PC-3 (cell line): ENCODE measurements at regions not wholly inside any gene's neighbourhood (a gene's known extent, or its start where the extent isn't known, plus 50 kb on each side); places are given as distances from the start of the nearest gene placed in this dataset.

Experiments
- ATAC-seq: fragments of 200-7000 bp; cut with Tn5 transposase; 2 replicates; pipeline ENCODE4 v1.9.1; 2020; ENCODE audit warnings: mild to moderate bottlenecking, moderate library complexity
- BruUV-seq: library from RNA; stranded (reverse); fragments of 400-500 nt; replicated peaks from 2 replicates; lab custom pipeline; 2021; lab: Mats Ljungman, UMichigan
- CTCF ChIA-PET: fragments of 300-600 bp; sonication (Branson Sonifier 250); formaldehyde crosslinking; loops from one replicate; lab custom pipeline; 2022; ENCODE audit warnings: antibody characterized with exemption; lab: Charles Lee
- POLR2A ChIA-PET: fragments of 300-600 bp; sonication (Branson Sonifier 250); formaldehyde crosslinking; loops from one replicate; lab custom pipeline; 2022; ENCODE audit warnings: antibody characterized with exemption; ENCODE audit not compliant: unreplicated experiment; lab: Charles Lee
- DNase-seq: peaks from one replicate; pipeline ENCODE4 v3.0.0-alpha.2; 2015
- H2AFZ ChIP-seq: fragments of 300-600 bp; sonication (generic); 2 replicates; pipeline ENCODE4 v1.6.0; 2016; ENCODE audit warnings: antibody characterized with exemption, low read length
- H3F3A ChIP-seq: fragments of 300-600 bp; sonication (generic); one replicate; pipeline ENCODE4 v1.6.0; 2017; ENCODE audit warnings: antibody characterized with exemption, low read length, control low read depth, mild to moderate bottlenecking; ENCODE audit not compliant: unreplicated experiment
- H3K27ac ChIP-seq: fragments of 300-600 bp; sonication (generic); 2 replicates; pipeline ENCODE4 v1.5.1; 2016; ENCODE audit warnings: mild to moderate bottlenecking, low read length
- H3K27me3 ChIP-seq: fragments of 300-600 bp; sonication (generic); 2 replicates; pipeline ENCODE4 v1.6.1; 2016; ENCODE audit warnings: low read length, mixed read lengths
- H3K36me3 ChIP-seq: fragments of 300-600 bp; sonication (generic); 2 replicates; pipeline ENCODE4 v1.6.1; 2016; ENCODE audit warnings: low read depth, mixed run types, low read length, mixed read lengths
- H3K4me1 ChIP-seq: fragments of 300-600 bp; sonication (generic); 2 replicates; pipeline ENCODE4 v1.5.1; 2016; ENCODE audit warnings: low read length; ENCODE audit not compliant: insufficient read depth
- H3K4me2 ChIP-seq: fragments of 300-600 bp; sonication (generic); 2 replicates; pipeline ENCODE4 v1.6.0; 2016; ENCODE audit warnings: low read length
- H3K4me3 ChIP-seq: fragments of 300-600 bp; sonication (generic); 2 replicates; pipeline ENCODE4 v1.5.1; 2016; ENCODE audit warnings: mild to moderate bottlenecking, low read length, mixed read lengths
- H3K79me2 ChIP-seq: fragments of 300-600 bp; sonication (generic); 2 replicates; pipeline ENCODE4 v1.6.1; 2017; ENCODE audit warnings: low read length, mixed read lengths
- H3K9ac ChIP-seq: fragments of 300-600 bp; sonication (generic); 2 replicates; pipeline ENCODE4 v1.6.0; 2016; ENCODE audit warnings: mild to moderate bottlenecking, low read length
- H3K9me2 ChIP-seq: fragments of 300-600 bp; sonication (generic); replicated peaks from 2 replicates; pipeline ENCODE4 v1.6.1; 2016; ENCODE audit warnings: mixed run types, low read length, mixed read lengths
- H3K9me3 ChIP-seq: fragments of 300-600 bp; sonication (generic); 2 replicates; pipeline ENCODE4 v1.6.1; 2016; ENCODE audit warnings: low read length, mixed read lengths
- H4K20me1 ChIP-seq: fragments of 300-600 bp; sonication (generic); 2 replicates; pipeline ENCODE4 v1.6.1; 2016; ENCODE audit warnings: low read length, mixed read lengths
- CTCF ChIP-seq: fragments of 300-600 bp; sonication (generic); conservative IDR thresholded peaks from 2 replicates; pipeline ENCODE4 v1.5.1; 2017; ENCODE audit warnings: antibody characterized with exemption, low read depth, mild to moderate bottlenecking, low read length
- EZH2 ChIP-seq: fragments of 300-600 bp; sonication (generic); IDR thresholded peaks from one replicate; pipeline ENCODE4 v1.6.1; 2017; ENCODE audit warnings: antibody characterized with exemption, mild to moderate bottlenecking, low read length; ENCODE audit not compliant: unreplicated experiment
- EZH2phosphoT487 ChIP-seq: fragments of 300-600 bp; sonication (generic); IDR thresholded peaks from 2 replicates; pipeline ENCODE4 v1.6.1; 2018; ENCODE audit warnings: mild to moderate bottlenecking, antibody characterized with exemption, low read length, borderline replicate concordance
- intact Hi-C: fragments of 100-400 bp; cut with micrococcal nuclease; formaldehyde crosslinking; loops from 2 replicates; pipeline ENCODE4 v1.9.0; 2023

DNA sequence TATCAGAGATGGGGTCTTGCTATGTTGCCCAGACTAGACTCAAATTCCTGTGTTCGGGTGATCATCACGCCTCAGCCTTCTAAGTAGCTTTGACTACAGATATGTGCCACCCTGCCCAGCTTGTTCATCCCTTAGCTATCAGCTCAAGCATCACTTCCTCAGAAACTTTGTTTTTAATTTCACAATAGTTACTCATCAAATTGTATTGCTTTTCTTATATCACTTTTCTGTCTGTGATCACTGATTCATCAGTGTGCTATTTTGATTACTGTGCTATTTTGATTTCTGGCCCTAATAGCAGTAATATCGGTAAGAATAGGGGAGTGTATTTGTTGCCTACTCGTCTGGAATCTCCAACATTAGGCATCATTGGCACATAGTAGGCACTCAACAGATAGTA, 878.6 kb upstream of the PCDH20 start:
- H3K27me3 ChIP-seq = no peaks in the 10 kb centered on the region
- POLR2A ChIA-PET = no interaction called here
- no peaks in the 10 kb centered on the region for H3F3A ChIP-seq
- intact Hi-C loops = no loop called here
- no peaks in the 10 kb centered on the region for H4K20me1 ChIP-seq
- no peak overlapping the region for H3K27ac ChIP-seq
- H3K79me2 ChIP-seq = no peaks in the 10 kb centered on the region
- no peak overlapping the region for H3K4me2 ChIP-seq
- no peaks in the 10 kb centered on the region for H3K4me1 ChIP-seq
- CTCF ChIA-PET = no interaction called here
- H2AFZ ChIP-seq = no peak overlapping the region
- no peaks in the 10 kb centered on the region for H3K9me2 ChIP-seq
- H3K9me3 ChIP-seq = no peaks in the 10 kb centered on the region
- H3K9ac ChIP-seq = no peak overlapping the region
- H3K4me3 ChIP-seq = no peak overlapping the region
- no peak for TF ChIP-seq EZH2phosphoT487
- no peak for TF ChIP-seq EZH2
- TF ChIP-seq CTCF = no peak
- DNase-seq (no peak), ATAC-seq (no peak)
- no TSS peak for BruUV-seq
- no peaks in the 10 kb centered on the region for H3K36me3 ChIP-seq

DNA sequence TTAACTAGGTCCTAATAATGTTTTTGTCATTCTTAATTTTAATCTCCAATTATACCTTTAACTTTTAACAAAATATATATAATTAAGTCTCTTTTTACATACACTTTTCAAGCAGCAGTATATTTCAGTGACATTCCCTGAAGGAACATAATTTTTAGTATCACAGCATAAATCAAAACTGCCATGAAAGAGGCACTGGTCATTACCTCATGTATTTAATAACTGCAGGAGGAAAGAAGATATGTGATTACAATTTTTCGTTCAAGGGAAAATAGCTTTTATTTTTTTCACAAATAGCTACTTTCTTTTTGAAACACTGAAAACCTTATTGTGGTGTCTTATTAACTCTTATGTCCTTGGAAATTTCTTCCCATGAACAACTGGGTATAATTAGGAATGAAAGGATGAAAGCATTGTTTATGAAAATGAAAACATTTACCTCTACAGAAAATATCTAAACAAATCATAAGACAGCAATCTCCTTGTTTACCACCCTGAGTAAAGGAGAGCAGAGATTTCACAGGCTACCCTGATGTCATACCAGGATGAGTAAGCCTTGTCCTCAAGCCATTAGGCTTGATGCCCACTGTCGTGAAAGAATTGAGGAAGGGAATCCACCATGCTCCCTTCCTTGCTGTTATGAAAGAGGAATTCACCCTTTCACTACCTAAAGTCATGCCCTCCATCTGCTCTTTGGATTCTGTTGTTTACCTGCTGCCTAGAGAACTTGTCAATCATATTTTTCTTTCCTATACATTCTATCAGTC, 877.2 kb upstream of the PCDH20 start:
- H3K9ac ChIP-seq = no peak overlapping the region
- ChIA-PET CTCF (interaction anchor here (0.6 kb wide), 1 partner anchor 64 kb away, joined by 3 read pairs; no protein-coding TSS in a partner anchor), POLR2A (no interaction called here)
- TF ChIP-seq EZH2 (no peak), EZH2phosphoT487 (no peak), CTCF (no peak)
- ATAC-seq (peak; percentile 71), DNase-seq (peak; percentile 46)
- no peaks in the 10 kb centered on the region for H3K79me2 ChIP-seq
- no peaks in the 10 kb centered on the region for H3K9me3 ChIP-seq
- H3K4me2 ChIP-seq = no peak overlapping the region
- H3K9me2 ChIP-seq = no peaks in the 10 kb centered on the region
- intact Hi-C loops = no loop called here
- no peaks in the 10 kb centered on the region for H4K20me1 ChIP-seq
- no TSS peak for BruUV-seq
- no peaks in the 10 kb centered on the region for H3K36me3 ChIP-seq
- H3K4me1 ChIP-seq = no peaks in the 10 kb centered on the region
- H3K4me3 ChIP-seq = no peak overlapping the region
- H3F3A ChIP-seq = no peaks in the 10 kb centered on the region
- H2AFZ ChIP-seq = no peak overlapping the region
- no peak overlapping the region for H3K27ac ChIP-seq
- H3K27me3 ChIP-seq = no peaks in the 10 kb centered on the region

DNA sequence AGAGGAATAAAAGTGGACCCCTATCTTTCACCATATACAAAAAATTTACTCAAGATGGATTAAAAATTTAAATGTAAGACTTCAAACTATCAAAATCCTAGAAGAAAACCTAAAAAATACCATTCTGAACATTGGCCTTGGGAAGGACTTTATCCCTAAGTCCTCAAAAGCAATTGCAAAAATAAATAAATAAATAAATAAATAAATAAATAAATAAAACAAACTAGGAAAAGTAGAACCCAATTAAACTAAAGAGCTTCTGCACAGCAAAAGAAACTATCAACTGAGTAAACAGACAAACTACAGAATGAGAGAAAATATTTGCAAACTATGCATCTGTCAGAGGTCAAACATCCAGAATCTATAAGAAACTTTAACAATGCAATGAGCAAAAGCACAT, 874.9 kb upstream of the PCDH20 start:
- H4K20me1 ChIP-seq = no peaks in the 10 kb centered on the region
- CTCF ChIA-PET = no interaction called here
- BruUV-seq = no TSS peak

More for the DNA sequence above, 874.9 kb upstream of the PCDH20 start:
- H3F3A ChIP-seq = no peaks in the 10 kb centered on the region
- no peaks in the 10 kb centered on the region for H3K9me3 ChIP-seq
- POLR2A ChIA-PET = no interaction called here
- no peak overlapping the region for H2AFZ ChIP-seq
- H3K36me3 ChIP-seq = no peaks in the 10 kb centered on the region
- no peak overlapping the region for H3K4me3 ChIP-seq
- TF ChIP-seq EZH2 (no peak), EZH2phosphoT487 (no peak), CTCF (no peak)
- no peak for ATAC-seq
- no peak overlapping the region for H3K27ac ChIP-seq
- H3K9ac ChIP-seq = no peak overlapping the region
- no peaks in the 10 kb centered on the region for H3K9me2 ChIP-seq
- no peaks in the 10 kb centered on the region for H3K27me3 ChIP-seq
- no peak for DNase-seq
- H3K79me2 ChIP-seq = no peaks in the 10 kb centered on the region
- H3K4me2 ChIP-seq = no peak overlapping the region
- H3K4me1 ChIP-seq = no peaks in the 10 kb centered on the region
- intact Hi-C loops = no loop called here
